B cell (primary cell): ENCODE measurements at regions not wholly inside any gene's neighbourhood (a gene's known extent, or its start where the extent isn't known, plus 50 kb on each side); places are given as distances from the start of the nearest gene placed in this dataset.

Source experiments
- ATAC-seq: fragments of 200-7000 bp; cut with Tn5 transposase; one replicate; pipeline ENCODE4 v1.10.0; 2021; ENCODE audit warnings: low read depth, mild to moderate bottlenecking, moderate number of reproducible peaks, moderate library complexity
- CTCF ChIA-PET: fragments of 350-600 bp; sonication (Branson Sonifier 250); formaldehyde crosslinking; loops from one replicate; lab custom pipeline; 2021; ENCODE audit warnings: antibody characterized with exemption, inconsistent platforms; lab: Charles Lee
- POLR2A ChIA-PET: fragments of 350-600 bp; sonication (Branson Sonifier 250); formaldehyde crosslinking; loops from one replicate; lab custom pipeline; 2021; ENCODE audit warnings: antibody characterized with exemption; lab: Charles Lee
- DNase-seq: peaks from one replicate; pipeline ENCODE4 v3.0.0; 2013
- H2AFZ ChIP-seq: 2 replicates; pipeline ENCODE4 v1.6.1; 2012; ENCODE audit warnings: mild to moderate bottlenecking, low read depth, low read length; ENCODE audit not compliant: insufficient read depth, poor library complexity, severe bottlenecking
- H3K27ac ChIP-seq, 2 donors: 1 replicate in 1 of 2; 2 replicates in 1 of 2; pipeline ENCODE4 v1.5.1; 2012 to 2013; ENCODE audit warnings: low read length in 2 of 2, mild to moderate bottlenecking in 2 of 2, moderate library complexity in 1 of 2
- H3K27me3 ChIP-seq, 4 experiments: fragments of 200-600 bp in 1 of 4; sonication (generic) in 1 of 4; replicated peaks in 1 of 4; 1 replicate in 2 of 4; 2 replicates in 2 of 4; pipeline versions ENCODE4 v1.6.1 to v1.7.0; 2013 to 2016; ENCODE audit warnings: low read length in 3 of 4, mild to moderate bottlenecking in 2 of 4, mixed read lengths in 1 of 4, moderate library complexity in 1 of 4; ENCODE audit not compliant: insufficient read depth in 4 of 4, control insufficient read depth in 3 of 4; ENCODE audit errors: control extremely low read depth in 1 of 4
- H3K36me3 ChIP-seq, 2 experiments: replicated peaks in 1 of 2; 1 replicate in 1 of 2; 2 replicates in 1 of 2; pipeline versions ENCODE4 v1.6.1 to v1.7.1; 2013; ENCODE audit warnings: low read length in 1 of 2; ENCODE audit not compliant: insufficient read depth in 2 of 2, control insufficient read depth in 1 of 2; ENCODE audit errors: control extremely low read depth in 1 of 2, extremely low read depth in 1 of 2
- H3K4me1 ChIP-seq, 2 donors: fragments of 200-600 bp in 1 of 2; sonication (generic) in 1 of 2; 1 replicate in 1 of 2; 2 replicates in 1 of 2; pipeline versions ENCODE4 v1.5.1 to v1.6.1; 2013 to 2017; ENCODE audit warnings: low read length in 2 of 2; ENCODE audit not compliant: control insufficient read depth in 2 of 2, insufficient read depth in 2 of 2
- H3K4me2 ChIP-seq: replicated peaks from 2 replicates; pipeline ENCODE3; 2012; ENCODE audit warnings: mild to moderate bottlenecking, low read depth, low read length; ENCODE audit not compliant: poor library complexity, severe bottlenecking
- H3K4me3 ChIP-seq, 5 experiments: fragments of 200-600 bp in 1 of 5; sonication (generic) in 1 of 5; 1 replicate in 3 of 5; 2 replicates in 2 of 5; pipeline versions ENCODE4 v1.5.1 to v1.7.0; 2011 to 2016; ENCODE audit warnings: low read length in 4 of 5, mild to moderate bottlenecking in 4 of 5, low read depth in 2 of 5, control low read depth in 1 of 5, moderate library complexity in 1 of 5; ENCODE audit not compliant: insufficient read depth in 1 of 5; ENCODE audit errors: control extremely low read depth in 1 of 5, extremely low read depth in 1 of 5
- H3K79me2 ChIP-seq: fragments of 200-600 bp; sonication (generic); one replicate; pipeline ENCODE4 v1.6.0; 2016; ENCODE audit warnings: low read length; ENCODE audit not compliant: control insufficient read depth, insufficient read depth
- H3K9ac ChIP-seq: fragments of 200-600 bp; sonication (generic); 2 replicates; pipeline ENCODE4 v1.6.1; 2017; ENCODE audit warnings: mild to moderate bottlenecking, low read length, moderate library complexity
- H3K9me3 ChIP-seq, 3 donors: one replicate each; pipeline versions ENCODE4 v1.6.1 to v1.7.1; 2013; ENCODE audit warnings: low read length in 2 of 3; ENCODE audit not compliant: control insufficient read depth in 2 of 3, insufficient read depth in 1 of 3; ENCODE audit errors: control extremely low read depth in 1 of 3
- H4K20me1 ChIP-seq: 2 replicates; pipeline ENCODE4 v1.6.0; 2012; ENCODE audit warnings: mild to moderate bottlenecking, low read length; ENCODE audit not compliant: insufficient read depth, control insufficient read depth, poor library complexity, severe bottlenecking
- H3K27ac Mint-ChIP-seq: one replicate; pipeline ENCODE4 v1.8.0; 2021; ENCODE audit warnings: mixed read lengths
- H3K27me3 Mint-ChIP-seq: one replicate; pipeline ENCODE4 v1.8.0; 2021; ENCODE audit warnings: mixed read lengths
- H3K4me1 Mint-ChIP-seq: one replicate; pipeline ENCODE4 v1.8.0; 2021; ENCODE audit warnings: mixed read lengths
- H3K4me3 Mint-ChIP-seq: one replicate; pipeline ENCODE4 v1.8.0; 2021; ENCODE audit warnings: mixed read lengths
- H3K9me3 Mint-ChIP-seq: one replicate; pipeline ENCODE4 v1.8.0; 2022; ENCODE audit warnings: mixed read lengths; ENCODE audit not compliant: insufficient read depth
- CTCF ChIP-seq: fragments of 200-600 bp; IDR thresholded peaks from one replicate; pipeline ENCODE4 v1.8.0; 2022; ENCODE audit warnings: antibody characterized with exemption, mild to moderate bottlenecking
- EZH2 ChIP-seq: IDR thresholded peaks from 2 replicates; pipeline ENCODE4 v1.6.1; 2012; ENCODE audit warnings: borderline replicate concordance, low read depth, mild to moderate bottlenecking, moderate library complexity, low read length; ENCODE audit not compliant: insufficient read depth, poor library complexity, severe bottlenecking
- WGBS: methylation state at CpG from one replicate; pipeline ENCODE4 v1.1.5; 2013; ENCODE audit warnings: missing lambda C conversion rate; ENCODE audit not compliant: insufficient coverage; 5-methylcytosine and 5-hydroxymethylcytosine counted together
- intact Hi-C: fragments of 100-400 bp; cut with micrococcal nuclease; formaldehyde crosslinking; loops from one replicate; pipeline ENCODE4 v1.10.0; 2022

- POLR2A ChIA-PET, result no interaction called here
- H3K9me3 Mint-ChIP-seq, result no peaks in the 10 kb centered on the region
Observed at GRCh38 chr6:140180306-140180705, 805.9 kb upstream of the CITED2 start.

GRCh38 chr6:140178935-140179334 is 804.5 kb upstream of the CITED2 start:
- H3K4me2 ChIP-seq, result no peak overlapping the region

More at GRCh38 chr6:140180306-140180705, 805.9 kb upstream of the CITED2 start:
- Histone ChIP-seq H3K4me2 (no peak overlapping the region), H3K27ac (no peak overlapping the region), H3K4me1 (no peaks in the 10 kb centered on the region), H2AFZ (no peak overlapping the region), H3K4me3 (no peak overlapping the region), H3K9me3 (no peaks in the 10 kb centered on the region), H3K27me3 (no peaks in the 10 kb centered on the region), H3K9ac (no peak overlapping the region), H4K20me1 (no peaks in the 10 kb centered on the region), H3K36me3 (no peaks in the 10 kb centered on the region), H3K79me2 (no peaks in the 10 kb centered on the region)
- ATAC-seq (no peak), DNase-seq (no peak)
- intact Hi-C loops, result no loop called here
- H3K4me1 Mint-ChIP-seq, result no peaks in the 10 kb centered on the region
- no peaks in the 10 kb centered on the region for H3K27me3 Mint-ChIP-seq
- H3K27ac Mint-ChIP-seq, result no peak overlapping the region
- TF ChIP-seq EZH2 (no peak), CTCF (no peak)
- no peak overlapping the region for H3K4me3 Mint-ChIP-seq
- WGBS, result no CpG with 5 or more reads among the region's 2 CpGs
- CTCF ChIA-PET, result no interaction called here

More at GRCh38 chr6:140178935-140179334, 804.5 kb upstream of the CITED2 start:
- no peaks in the 10 kb centered on the region for H3K36me3 ChIP-seq
- no peaks in the 10 kb centered on the region for H3K27me3 ChIP-seq
- no peak overlapping the region for H2AFZ ChIP-seq
- ChIA-PET CTCF (no interaction called here), POLR2A (no interaction called here)
- no peaks in the 10 kb centered on the region for H3K9me3 Mint-ChIP-seq
- intact Hi-C loops, result no loop called here
- no peak for TF ChIP-seq EZH2
- no peak for TF ChIP-seq CTCF
- H3K4me1 Mint-ChIP-seq, result no peaks in the 10 kb centered on the region
- no peak overlapping the region for H3K4me3 ChIP-seq
- H3K4me3 Mint-ChIP-seq, result no peak overlapping the region
- H3K4me1 ChIP-seq, result no peaks in the 10 kb centered on the region
- H3K27me3 Mint-ChIP-seq, result no peaks in the 10 kb centered on the region
- ATAC-seq (no peak), DNase-seq (no peak)
- no peaks in the 10 kb centered on the region for H4K20me1 ChIP-seq
- no peaks in the 10 kb centered on the region for H3K79me2 ChIP-seq
- no peak overlapping the region for H3K27ac Mint-ChIP-seq
- H3K27ac ChIP-seq, result no peak overlapping the region
- no peaks in the 10 kb centered on the region for H3K9me3 ChIP-seq
- no peak overlapping the region for H3K9ac ChIP-seq
